Kasumi-1 (cell line): ENCODE measurements at regions not wholly inside any gene's neighbourhood (a gene's known extent, or its start where the extent isn't known, plus 50 kb on each side); places are given as distances from the start of the nearest gene placed in this dataset.
"Not testable (repeated sequence)": the region's sequence is repeated elsewhere in the genome, so short reads cannot be mapped to it uniquely, and the experiment has no call there.

ENCODE experiments used
- DNase-seq, 2 experiments: peaks; one replicate each; lab custom pipeline; 2025; lab: John Stamatoyannopoulos, UW

DNA sequence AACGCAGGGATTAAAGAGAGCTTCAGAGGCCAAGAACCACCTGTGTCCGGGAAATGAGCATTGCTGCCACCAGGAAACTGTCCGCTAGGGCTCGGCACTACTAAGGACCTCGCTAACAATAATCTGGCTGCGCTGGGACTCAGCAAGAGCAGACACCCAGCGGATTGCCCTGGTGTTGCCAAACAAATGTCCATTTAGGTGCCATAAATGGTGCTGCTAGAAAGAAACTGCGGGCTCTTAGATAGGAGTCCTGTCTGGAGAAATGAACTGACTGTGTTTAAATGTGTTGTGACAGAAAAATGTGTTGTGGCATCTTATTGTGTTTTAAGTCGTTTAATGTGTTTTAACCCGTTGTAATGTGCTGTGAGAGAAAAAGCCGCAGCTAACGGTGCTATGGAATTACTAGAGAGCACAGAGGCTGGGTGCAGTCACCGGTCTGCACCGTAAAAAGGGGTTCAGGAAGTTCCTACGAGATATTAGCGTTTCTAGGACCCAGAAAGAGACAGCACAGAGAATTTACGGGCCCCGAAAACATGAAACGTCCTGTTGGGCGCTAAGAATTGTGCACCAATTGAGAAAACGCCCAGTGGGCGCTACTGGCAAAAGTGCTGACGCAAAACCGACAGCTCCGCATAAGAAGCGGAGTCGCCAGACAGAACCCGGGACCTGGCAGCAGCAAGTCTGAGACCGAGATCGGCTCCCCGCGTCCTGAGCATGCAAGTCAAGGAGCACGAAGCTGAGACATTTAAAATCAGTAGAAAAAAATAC, 90.6 kb downstream of the ANXA2R start:
- DNase-seq = peak; percentile 80 to 92

DNA sequence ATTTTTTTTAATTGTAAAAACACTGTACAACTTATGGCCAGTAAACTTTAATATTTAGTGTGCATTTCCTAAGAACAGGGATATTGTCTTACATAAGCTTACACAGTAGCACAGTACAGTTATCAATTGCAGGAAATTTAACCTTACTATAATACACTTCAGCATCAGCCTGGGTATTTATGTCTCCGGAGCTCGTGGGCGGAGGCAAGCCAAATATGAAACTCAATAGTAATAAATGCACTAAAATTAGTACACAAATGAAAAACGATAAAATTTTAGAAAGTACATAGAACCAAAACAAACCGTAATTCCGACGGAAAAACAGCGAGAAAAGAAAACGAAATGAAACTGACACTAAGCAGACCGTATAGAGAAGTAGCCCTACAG, 91.2 kb downstream of the ANXA2R start:
- DNase-seq = peak in 1 of 2 experiments; percentile 28

DNA sequence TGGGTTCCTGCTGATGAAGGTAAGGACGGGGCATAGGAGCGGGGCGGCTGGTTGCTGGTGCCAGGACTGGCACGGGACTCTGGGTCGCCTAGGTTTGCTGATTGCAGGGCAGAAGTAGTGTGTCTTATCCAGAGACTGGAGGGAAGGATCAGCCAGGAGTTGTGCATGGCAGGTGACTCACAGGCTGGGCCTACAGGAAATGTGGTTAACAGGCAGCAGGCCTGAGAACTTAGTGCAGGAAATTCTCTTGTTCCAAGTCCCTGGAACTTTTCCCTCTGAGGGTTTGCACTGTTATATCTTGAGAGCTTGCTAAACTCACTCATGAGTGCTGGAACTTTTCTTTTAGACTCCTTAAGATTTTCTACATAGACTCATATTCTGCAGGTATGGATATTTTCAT, 95.1 kb downstream of the ANXA2R start:
- peak; percentile 30 to 52 for DNase-seq

DNA sequence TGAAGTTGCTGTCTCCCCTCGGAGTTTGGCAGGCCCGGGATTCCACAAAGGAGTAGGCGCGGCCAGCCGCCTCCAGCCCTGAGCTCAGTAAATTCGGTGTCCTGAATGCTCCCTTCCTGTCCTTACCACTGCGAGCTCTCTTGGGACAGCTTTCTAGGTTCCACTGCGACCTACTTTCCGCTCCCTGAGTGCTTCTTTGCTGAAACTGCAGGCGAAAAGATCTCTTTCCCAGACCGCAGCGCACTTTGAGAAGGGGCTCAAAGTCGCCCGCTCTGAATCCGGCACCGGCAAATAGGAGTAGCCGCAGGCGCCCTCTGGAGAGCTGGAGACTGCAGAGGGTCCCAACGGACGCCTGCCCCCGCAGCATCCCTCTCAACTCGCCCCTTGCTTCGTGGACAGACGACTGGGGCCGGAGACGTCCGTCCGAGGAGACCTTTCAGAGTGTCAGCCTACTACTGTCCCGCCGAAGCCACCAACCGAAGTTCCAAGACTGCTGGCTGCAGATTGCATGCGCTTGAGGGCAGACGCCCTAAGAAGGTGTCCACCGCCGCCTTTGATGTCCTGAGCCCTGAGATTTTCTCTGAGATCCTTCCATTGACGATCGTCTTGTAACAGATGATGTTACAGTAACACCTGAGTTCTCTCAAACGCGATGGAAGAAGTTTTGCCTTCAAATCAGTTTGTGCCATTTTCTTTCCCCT, 96.0 kb downstream of the ANXA2R start:
- no peak for DNase-seq

DNA sequence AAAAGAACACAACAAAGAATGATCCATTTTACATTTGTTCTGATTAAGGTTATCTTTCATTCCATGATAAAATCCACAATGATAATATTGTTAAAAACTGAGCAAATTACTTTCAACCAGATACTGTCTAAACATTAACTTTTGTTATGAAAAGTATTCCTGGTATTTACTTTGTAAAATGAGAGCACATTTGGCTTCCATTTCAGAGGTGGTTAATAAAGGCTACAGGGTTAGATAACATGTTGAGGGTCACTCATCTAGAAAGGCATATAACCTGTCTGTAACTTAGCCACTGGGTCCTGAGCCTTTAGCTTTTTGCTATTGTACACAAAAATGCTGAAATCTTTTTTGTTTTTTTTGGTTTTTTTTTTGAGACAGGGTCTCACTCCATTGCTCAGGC, 99.3 kb downstream of the ANXA2R start:
- DNase-seq = no peak

DNA sequence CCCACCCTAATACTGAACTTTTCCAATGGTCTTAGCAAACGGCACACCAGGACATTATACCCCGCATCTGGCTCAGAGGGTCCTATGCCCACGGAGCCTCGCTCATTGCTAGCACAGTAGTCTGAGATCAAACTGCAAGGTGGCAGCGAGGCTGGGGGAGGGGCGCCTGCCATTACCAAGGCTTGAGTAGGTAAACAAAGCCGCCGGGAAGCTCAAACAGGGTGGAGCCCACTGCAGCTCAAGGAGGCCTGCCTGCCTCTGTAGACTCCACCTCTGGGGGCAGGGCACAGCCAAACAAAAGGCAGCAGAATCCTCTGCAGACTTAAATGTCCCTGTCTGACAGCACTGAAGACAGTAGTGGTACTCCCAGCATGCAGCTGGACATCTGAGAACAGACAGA, 108.1 kb downstream of the ANXA2R start:
- not testable (repeated sequence) for DNase-seq

DNA sequence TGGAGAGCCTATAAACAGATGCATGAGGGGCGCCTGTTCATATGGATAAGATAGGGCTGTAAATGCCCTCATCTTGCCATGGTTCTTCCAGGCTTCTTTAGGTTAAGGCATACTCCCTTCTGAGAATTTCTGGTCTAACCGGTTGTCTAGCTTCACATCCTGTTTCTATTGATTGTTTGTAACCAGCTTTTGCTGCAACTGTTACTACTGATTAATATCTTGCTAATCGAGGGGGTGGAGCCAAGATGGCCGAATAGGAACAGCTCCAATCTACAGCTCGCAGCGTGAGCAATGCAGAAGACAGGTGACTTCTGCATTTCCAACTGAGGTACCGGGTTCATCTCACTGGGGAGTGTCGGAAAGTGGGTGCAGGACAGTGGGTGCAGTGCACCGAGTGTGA, 108.7 kb downstream of the ANXA2R start:
- not testable (repeated sequence) for DNase-seq

DNA sequence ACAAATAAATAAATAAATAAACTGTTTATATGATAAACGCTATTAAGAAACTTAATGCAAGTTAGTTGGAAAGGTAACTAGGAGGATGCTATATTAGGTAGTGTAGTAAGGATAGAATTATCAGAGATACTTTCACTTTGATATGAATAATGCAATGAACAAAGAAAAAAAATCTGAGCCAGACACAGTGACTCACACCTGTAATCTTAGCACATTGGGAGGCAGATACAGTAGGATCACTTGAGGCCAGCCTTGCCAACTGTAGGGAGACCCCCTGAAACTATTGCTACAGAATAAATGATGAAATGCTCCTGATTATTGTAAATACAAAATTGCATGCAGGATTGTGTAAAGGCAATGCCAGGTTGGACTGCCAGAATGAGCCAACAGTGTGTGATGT, 109.2 kb downstream of the ANXA2R start:
- DNase-seq = no peak

DNA sequence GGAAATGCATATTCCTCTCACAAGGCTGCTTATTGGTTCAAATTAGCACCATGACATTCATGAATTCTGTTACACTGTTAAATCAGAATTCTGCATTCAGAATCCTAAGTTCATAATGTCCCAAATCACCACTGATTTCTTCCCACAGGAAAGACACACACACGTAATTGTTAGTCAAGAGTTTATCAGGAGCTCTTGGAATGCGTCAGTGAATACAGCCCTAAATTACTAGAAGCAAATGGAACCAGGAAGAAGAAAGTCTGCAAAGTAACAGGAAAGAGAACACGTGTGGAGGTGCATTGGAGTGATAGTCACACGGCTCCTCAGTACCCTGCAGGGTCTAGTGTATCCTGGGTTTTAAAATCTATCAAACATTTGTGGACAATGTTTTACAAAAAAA, 110.2 kb downstream of the ANXA2R start:
- no peak for DNase-seq

DNA sequence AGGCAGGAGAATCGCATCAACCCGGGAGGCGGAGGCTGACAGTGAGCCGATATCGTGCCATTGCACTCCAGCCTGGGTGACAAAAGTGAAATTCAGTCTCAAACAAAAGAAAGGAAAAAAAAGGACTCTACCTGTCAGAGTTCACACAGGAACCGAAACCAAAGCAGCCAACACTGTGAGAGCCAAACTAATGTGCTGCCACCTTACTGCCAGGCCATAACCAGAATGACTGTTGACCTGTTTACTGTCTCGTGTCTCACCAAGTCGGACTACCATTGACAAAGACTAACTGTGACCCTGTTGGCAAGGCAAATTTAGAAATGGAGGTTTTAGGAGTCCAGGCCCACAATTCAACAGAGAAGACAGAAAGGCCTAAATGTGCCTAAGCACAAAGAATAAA, 112.4 kb downstream of the ANXA2R start:
- no peak for DNase-seq

DNA sequence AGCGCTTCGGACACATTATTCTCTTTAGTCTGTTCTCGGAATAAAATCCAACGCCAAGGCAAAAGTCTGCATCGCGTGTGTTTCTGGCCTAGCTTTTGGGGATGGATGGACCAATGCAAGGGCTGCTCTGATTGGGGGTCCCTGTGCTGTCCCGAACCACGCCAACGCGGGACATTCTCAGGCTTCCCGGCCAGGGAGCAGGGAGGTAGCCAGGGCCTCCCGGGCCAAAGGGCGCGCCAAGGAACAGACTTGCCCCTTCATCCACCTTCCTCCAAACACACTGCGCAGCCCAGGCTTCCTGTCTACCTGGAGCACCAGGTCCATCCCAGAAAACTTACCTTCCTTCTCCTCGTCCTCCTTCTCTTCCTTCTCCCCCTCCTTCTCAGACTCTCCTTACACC, 113.0 kb upstream of the SELENOP start:
- DNase-seq = no peak

DNA sequence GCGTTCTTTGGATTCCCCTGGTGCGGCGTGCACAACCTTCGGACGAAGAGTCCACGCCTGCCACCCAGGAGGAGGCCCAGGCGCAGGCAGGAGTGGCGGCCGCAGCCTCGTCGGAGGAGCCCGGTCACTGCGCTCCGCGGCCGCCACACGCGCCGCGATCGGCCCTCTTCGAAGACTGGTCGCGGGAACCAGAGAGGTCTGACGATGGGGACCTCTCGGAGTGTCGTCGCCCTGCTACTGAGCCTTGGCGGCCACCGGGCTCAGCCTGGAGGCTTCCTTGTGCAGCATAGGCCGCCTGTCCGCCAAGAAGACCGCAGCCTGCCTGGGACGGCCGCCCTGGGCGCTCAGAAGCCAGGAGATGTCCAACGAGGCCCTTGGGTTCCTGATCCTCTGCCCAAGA, 112.5 kb upstream of the SELENOP start:
- no peak for DNase-seq

DNA sequence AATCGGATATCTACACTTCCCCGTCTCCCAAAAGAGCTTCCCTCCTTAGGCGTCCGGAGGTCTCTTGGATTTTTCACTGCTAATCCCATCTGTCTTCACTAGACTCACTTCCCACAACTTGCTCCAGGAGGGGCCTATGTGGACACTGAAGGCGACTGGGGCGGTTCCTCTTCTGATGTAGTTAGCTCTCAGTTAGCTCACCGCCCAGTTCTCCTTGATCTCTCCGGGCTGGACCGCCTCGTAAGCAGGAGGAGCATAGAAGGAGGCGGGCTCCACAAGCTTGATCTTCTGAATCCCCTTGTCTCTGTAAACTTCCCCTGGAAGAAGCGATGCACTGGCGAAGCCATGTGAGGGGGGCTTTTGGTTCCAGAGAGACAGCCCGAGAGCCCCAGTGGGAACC, 112.0 kb upstream of the SELENOP start:
- DNase-seq = no peak

DNA sequence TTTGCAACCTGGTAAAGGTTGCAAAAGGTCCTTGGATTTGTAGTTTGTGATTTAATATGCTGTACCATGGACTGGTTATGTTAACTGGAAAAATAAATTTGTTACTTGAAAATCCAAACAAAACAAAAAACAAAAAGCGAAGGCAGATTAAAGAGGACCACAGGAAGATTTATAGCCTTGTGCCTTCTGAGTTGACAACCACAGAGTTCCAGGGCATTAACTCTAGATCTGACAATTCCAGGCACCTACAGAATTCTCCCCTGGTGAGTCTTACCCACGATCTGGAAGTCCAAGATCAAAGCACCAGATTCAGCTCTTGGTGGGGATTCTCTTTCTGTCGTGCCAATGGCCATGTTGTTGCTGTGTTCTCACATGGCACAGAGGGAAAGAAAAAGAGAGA, 107.9 kb upstream of the SELENOP start:
- no peak for DNase-seq

DNA sequence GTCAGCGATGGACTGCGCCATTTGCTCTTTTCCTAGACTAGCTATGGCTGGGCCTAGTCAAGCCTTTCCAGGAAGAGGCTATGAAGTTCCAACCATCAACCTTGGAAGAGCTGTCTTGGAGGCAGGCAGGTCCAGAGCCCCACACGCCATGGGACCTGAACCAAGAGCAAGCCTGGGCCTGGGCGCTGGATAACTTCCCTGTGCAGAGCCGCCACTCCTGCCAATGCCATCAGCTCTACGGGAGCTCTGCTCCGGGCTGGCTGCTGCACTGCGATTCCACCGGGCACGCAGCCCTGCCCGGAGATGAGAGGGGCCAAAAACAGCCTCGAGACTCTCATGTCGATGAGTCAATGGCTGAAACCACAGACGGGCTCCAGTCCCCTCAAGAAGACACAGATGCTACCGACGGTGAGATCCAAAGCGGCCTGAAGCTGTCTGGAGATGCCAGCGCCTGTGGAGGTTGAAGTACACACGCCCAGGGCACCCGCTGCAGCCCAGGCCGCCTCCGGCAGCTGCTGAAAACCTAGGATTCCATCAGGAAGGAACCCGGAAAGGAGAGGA, 103.7 kb upstream of the SELENOP start:
- DNase-seq = no peak

DNA sequence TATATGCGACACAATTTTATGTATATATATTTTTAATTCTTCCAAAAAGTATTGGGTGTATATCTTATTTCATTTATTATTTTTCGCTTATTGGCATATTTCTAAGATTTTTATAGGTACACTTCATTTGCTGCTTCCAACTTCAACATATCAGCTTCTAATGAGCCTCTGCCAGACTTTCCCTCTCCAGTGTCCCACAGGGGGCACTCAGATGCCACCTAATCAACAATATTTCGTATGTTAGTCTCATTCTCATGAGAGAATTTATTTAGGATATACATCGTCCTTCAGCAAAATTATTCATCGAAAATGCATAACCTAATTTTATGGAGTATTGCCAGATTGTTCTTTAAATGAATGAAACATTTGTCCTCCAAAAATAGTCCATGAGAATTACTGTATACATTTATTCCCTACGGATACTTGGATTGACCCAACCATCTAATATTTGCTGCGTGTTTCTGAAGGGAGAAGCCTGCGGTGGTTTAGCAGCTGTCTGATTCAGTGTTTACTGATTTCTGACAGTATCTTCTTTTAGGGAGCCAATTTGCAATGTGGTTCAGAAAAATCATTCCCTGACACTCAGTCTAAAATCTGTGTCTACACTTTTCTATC, 100.6 kb upstream of the SELENOP start:
- DNase-seq = peak; percentile 48 to 59

DNA sequence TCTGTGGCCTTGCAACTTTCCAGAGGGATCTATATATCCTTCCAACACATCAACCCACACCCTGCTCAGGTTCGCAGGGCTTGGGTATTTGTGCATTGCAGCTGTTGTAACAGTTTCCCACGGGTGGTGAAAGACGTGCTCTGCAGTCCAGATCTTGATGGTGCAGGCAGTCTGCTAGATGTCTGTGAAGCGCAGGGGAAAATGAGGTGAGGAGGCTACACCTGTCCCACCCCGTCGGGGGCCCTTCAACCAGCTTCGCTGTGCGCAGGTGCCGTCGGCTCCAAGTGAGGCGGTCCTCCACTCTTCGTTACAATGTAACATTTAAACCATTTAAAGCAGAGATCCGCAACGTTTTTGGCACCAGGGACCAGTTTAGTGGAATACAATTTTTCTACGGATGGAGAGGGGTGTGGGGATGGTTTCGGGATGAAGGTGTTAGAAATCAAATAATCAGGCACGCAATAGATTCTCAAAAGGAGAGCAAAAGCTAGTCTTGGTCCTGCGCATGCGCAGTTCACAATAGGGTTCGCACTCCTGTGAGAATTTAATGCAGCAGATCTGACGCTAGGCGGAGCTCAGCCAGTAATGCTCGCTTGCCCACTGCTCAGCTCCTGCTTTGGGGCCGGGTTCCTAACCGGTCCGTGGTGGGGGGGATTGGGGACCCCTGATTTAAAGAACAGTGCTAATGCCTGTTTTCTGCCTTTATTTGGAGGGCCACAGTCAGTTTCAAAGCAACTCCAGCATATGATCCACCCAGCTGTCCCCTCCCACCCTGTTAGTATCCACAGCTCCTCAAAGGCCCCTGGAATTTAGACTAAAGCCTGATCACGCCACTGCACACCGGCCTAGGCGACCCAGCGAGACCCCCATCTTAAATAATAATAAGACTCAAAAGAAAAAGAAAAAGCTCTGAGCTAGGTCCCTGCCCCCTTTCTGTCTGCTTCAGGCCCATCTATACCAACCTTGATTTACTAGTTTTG, 97.1 kb upstream of the SELENOP start:
- DNase-seq = peak; percentile 83 to 91

DNA sequence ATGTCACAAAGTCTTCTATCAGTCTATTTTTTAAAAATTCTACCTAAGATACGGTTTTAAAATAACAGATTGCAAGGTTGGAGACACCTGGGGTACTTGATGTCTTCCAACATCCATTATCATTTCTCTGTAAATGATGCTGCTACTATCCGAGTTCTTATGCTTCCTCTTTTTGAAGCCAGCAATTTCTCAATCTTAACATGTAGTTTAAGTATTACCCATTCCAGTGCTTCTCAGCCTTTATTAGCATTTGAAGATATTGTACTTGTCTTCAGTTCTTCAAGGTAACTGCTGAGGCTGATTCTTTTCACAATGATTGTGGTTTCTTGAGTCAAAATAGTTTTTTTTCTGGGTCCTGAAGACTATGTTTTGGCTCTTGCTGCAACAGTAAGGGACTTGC, 96.4 kb upstream of the SELENOP start:
- DNase-seq = peak; percentile 70 to 73

DNA sequence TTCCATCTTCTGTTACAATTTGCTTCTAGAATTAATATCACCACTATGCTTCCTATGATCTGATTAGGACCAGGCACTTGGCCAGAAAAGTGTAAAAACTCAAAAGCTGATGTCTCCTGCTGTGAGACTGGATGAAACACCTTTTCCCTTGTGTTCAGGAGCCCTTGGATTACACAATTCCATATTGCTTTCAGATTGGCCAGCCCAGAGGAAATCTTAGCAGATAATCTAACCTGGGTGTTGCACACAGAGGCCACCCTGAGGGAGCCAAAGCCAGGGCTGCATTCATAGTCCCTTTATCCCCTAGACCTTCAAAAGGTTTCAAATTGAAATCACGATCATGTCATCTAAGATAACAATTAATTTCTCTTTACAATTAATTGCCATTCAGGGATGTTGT, 94.1 kb upstream of the SELENOP start:
- DNase-seq = no peak

DNA sequence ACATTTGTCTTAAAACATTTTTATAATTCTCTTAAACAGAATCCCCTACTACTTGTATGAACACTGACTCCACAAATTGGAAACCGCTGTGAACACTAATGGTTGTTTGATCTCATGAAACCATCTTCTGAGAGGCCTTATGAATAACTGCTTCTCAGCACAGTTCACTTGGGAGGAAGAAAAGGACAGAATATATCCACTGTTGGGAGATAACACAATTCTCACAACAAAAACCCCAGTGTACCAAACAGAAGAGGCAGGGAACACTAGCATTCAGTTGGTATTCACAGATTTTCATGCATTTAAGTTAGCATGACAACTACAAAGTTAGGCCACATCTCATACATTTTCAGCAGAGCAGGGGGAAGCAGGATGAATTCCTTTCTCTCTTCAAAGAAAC, 89.0 kb upstream of the SELENOP start:
- no peak for DNase-seq

DNA sequence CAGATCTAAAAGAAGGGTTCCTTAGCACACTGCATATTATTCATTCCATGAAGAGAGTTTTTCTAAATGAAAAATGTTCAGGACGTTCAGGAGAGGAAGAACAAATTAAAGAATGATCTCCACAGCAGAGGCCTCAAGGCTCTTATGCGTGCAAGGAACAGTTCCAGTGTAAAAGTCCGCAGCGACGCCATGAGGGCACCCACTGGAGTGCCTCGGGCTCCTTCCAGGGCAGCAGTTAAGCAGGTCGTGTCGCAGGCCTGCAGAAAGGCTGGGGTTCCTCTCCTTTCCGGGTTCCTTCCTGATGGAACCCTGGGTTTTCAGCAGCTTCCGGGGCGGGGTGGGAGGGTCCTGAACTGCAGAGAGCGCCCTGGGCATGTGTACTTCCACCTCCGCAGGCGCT, 87.1 kb upstream of the SELENOP start:
- no peak for DNase-seq

DNA sequence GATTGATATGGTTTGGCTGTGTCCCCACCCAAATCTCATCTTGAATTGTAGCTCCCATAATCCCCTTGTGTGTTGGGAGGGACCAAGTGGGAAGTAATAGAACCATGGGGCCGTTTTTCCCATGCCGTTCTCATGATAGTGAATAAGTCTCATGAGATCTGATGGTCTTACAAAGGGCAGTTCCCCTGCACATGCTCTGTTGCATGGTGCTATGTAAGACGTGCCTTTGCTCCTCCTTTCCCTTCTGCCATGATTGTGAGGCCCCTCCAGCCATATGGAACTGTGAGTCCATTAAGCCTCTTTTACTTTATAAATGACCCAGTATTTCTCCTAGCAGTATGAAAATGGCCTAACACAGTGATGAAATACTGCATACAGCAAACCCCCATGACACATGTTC, 84.8 kb upstream of the SELENOP start:
- no peak for DNase-seq
